ENCODE measurements at regions not wholly inside any gene's neighbourhood (a gene's known extent, or its start where the extent isn't known, plus 50 kb on each side); places are given as distances from the start of the nearest gene placed in this dataset.

- peak; percentile 76 for DNase-seq
Observed at GRCh38 chr12:20212658-20213555, 155.4 kb upstream of the PDE3A start.

DNA sequence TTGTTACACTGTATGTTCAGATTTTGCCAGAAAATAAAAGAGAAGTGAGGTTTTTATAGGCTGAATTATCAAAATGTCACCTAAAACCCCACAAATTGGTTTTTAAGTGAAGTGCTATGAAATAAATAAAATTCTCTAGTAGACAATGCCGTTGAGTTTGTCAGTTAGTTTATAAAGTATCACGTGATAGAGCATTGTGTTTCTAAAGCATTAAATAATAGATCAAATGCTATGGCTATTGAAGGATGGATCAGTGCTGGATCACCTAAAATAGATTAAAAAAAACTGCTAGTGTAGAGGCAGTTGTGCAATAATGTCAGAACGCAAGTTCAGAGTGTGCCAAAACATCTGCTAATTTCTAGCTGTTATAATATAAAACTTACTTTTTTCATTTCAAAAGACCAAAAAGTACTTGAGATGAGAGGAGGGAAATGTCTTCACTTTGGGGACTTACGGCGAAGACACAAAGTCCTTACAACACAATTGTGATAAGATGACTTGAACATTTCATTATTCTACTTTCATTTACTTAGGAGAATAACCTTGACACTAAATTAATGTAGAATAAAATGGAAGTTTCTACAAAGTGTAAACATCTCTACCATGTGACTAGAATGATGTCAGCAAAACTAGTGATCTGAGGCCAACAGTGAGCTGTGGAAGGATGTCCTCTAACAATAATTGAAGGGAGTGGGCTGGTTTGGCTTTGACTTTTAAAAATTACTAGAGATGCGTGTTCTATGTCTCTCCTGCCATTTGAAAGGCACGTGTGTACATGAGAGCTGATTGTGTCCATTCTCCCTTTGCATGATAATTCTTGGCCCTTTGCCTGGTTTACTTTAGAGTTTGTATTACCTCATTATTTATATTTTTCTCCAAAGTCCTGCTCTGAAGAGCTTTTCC, 154.4 kb upstream of the PDE3A start:
- no peak for DNase-seq

DNA sequence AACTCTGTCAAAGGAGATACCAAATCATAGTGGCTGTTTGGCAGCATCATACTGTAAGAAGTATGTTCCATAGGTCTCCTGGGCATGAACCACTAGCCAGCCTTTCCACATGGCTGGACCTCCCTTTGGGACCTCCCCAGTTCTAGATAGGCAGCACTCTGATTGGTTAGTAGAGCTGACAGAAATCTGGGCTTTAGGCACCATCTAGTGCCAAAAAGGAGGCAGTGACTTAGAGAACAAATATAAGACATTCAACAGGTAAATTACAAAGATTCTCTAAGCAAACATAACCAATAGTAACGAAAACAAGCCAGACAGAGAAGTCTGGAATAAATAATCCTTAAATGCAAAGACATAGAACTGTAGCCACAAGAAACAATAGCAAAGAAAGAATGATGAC, 148.0 kb upstream of the PDE3A start:
- DNase-seq: no peak

GRCh38 chr12:20232931-20233675, 135.2 kb upstream of the PDE3A start:
- no peak for DNase-seq

GRCh38 chr12:20234474-20234873, 133.9 kb upstream of the PDE3A start:
- DNase-seq: no peak

DNA sequence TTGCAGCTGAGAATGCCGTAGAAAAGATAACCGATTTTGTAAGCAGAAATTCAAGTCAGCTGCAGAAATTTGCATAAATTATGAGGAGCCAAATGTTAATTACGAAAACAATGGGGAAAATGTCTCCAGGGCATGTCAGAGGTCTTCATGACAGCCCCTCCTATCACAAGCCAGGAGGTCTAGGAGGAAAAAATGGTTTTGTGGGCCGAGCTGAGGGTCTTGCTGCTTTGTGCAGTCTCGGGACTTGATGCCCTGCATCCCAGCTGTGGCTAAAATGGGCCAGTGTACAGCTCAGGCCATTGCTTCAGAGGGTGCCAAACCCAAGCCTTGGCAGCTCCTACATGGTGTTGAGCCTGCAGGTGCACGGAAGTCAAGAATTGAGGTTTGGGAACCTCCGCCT, 131.2 kb upstream of the PDE3A start:
- DNase-seq: no peak

DNA sequence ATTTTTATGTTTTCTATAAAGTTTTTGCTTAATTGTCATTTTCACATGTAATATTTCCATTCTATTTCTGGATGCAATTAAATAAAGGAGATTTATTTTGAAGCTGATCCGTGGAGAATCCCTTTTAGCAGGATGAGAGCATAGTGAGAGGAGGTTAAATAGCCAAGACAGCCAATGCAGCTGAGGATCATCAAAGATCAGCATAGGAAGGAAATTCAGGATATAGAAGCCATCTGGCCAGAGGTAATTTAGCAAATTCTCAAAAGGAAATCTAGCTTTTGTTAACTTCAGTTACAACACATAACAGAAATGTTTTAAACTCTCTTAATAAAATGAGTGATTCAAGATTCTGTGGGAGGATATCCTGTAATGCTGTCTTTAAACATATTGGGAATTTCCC, 122.8 kb upstream of the PDE3A start:
- DNase-seq: no peak

DNA sequence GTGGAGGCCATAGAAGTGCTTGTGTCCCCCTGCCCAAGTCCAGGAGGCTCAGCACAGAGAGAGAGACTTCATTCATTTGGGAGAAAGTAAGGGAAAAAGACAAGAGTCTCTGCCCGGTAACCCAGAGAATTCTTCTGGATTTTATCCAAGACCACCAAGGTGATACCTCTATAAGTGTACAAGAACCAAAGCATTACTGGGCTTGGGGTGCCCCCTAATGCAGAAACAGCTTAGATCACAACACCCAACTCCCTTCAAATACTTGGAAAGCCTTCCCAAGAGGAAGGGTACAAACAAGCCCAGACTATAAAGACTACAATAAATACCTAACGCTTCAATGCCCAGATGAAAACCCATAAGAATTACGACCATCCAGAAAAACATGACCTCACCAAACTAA, 119.7 kb upstream of the PDE3A start:
- no peak for DNase-seq

GRCh38 chr12:20250761-20251160, 117.6 kb upstream of the PDE3A start:
- DNase-seq: no peak

DNA sequence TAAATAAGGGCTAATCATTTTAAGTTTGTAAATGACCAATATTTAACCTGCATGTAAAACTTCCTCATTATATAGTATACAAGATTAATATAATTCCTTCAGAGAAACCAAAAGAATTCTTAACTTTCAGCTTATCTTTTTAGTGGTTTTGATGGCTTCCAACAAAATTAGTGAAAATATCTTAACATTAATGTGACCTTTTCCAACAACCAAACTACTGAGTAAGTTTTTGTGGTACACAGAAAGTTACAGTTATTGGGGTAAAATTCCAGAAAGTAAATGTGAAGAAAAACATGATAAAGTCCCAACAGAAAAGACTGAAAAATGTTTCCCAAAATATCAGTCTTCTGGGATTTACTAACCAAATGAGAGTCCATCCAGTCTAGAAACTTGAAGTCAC, 111.0 kb upstream of the PDE3A start:
- no peak for DNase-seq

DNA sequence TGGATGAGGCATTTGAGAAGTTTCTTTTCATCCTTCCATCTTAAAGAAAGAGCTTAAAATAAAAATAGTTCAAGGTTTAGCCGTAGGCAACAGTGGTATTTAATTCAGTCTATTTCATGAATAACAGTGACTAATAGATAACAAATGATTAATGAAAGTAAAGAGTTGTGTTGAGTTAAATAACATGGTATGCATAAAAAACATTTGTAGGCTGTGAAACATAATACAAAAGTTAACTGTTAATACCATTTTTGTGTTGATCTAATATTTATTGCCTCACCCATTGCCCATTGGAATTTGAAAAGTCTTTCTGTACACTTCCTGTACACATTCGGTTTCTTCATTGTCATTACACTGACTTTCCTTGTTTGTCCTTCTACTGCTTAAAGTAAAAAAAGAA, 108.6 kb upstream of the PDE3A start:
- no peak for DNase-seq

- no peak for DNase-seq
Observed at GRCh38 chr12:20260851-20261250, 107.5 kb upstream of the PDE3A start.

GRCh38 chr12:20262119-20262518, 106.2 kb upstream of the PDE3A start:
- DNase-seq: no peak

GRCh38 chr12:20264026-20264425, 104.3 kb upstream of the PDE3A start:
- no peak for DNase-seq

DNA sequence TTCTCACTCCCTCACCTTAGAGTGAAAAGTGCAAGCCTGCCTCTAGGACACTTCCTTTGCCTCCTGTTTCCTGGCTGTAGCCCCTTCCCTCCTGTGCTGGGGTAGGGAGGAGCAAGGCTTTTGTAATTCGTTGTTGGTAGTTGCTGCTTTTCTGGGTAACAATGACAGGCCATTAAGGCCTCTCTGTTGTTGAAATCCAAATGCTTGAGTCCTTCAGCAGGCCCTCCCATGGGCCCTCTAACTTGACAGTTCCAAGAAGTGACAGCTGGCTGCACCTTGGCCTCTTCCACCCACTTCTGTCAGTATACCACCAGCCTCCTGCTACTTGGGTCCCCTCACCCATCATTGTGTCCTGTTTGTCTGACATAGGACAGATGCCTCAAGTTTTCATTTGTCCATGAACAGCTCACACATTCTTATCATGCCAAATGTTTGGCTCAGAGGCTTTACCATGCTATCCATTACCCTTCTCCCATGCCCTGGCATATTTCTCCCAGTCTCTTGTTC, 103.7 kb upstream of the PDE3A start:
- no peak for DNase-seq

GRCh38 chr12:20268121-20268732, 100.1 kb upstream of the PDE3A start:
- no peak for DNase-seq

DNA sequence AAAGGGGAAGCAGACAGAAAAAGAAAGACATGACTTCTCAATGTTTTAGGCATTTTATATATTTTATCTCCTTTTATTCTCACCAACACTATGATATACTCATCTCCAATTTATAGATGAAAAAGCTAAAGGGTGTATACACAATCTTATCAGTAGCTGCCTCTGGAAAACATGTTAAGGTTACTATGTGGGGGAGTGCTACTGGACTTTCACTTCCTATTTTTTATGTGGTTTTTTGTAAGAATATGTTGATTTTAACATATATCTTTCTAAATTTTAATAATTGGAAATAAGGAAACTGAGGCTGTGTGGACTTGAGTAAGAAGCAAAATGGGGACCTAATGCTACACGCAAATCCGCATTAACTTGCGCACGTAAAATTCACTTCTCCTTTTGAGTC, 99.6 kb upstream of the PDE3A start:
- no peak for DNase-seq

DNA sequence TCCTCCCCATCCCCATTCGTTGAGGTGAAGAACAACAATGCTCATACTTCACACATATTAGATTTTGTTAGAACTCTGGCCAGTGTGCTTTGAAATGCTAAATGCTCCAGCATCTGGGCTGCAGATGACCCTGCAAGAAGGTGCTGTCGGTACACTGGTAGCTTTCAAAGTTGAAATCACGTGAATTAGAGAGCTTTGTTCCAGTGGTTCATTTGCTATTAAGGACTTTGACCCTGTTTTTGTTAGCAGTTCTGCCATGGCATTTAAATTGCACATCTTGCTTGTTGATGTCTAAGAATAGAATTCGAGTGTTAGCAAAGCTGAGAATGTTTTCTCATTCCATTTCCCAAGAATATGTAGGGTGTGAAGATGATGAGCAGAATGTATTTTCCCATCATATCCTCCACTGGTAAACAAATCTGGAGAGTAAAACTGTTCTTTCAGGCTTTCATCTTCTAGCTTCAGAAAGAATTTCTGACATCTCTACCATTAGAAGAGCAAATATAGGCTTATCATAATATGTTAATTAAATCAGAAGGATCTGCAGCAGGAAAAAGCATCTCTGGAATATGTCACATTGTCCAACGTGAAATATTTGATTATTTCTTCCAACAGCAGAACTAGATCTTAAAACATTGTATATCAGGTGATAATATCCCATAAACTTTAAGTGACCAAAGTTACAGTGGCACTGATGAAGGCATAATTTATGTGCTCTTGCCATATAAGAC, 98.8 kb upstream of the PDE3A start:
- no peak for DNase-seq

DNA sequence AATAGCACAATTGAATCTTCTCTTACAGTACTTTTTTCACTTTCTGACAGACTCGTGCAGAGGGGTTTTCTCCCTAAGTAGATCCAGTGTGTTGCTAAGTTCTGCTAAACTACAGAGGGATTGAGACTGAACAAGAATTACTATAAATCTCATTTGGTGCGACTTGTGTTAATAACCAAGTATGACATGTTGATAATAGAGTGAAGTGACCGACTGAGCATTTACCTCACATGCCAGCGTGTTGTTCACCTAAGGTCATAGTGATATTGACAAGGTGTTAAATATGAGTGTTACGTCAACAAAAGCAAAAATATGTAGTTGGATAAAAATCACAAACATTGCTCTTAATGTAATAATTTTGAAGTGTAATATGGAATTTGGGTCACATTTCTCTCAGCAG, 97.8 kb upstream of the PDE3A start:
- DNase-seq: no peak

- no peak for DNase-seq
Observed at GRCh38 chr12:20272161-20272560, 96.2 kb upstream of the PDE3A start.

GRCh38 chr12:20272801-20273200, 95.5 kb upstream of the PDE3A start:
- DNase-seq: no peak

DNA sequence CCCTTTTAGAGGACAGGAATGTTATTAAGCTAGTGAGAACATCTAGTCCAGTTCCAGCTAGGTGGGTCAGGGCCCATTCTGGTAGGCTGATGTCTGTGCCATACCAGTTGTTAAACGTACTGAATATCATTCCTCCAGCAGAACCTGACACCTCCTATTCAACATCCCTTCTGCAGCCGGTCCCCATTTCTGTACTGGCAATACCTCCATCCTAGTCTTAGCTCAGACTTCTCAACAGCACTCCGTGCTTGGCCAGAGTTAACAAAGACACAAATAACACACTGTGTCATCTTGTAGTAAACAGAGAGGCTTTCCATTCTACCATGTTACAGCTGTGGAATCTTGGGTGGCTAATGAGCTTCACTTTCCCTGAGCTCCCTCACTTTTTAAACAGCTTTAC, 94.3 kb upstream of the PDE3A start:
- no peak for DNase-seq

Measured in NCI-H1048 (cell line).